Heart left ventricle (tissue), 16 donors: ENCODE measurements at regions not wholly inside any gene's neighbourhood (a gene's known extent, or its start where the extent isn't known, plus 50 kb on each side); places are given as distances from the start of the nearest gene placed in this dataset.

ENCODE experiments used
- ATAC-seq, 4 donors: fragments of 200-7000 bp; cut with Tn5 transposase; one replicate each; pipeline ENCODE4 v1.9.1; 2020 to 2022; ENCODE audit warnings: moderate library complexity in 4 of 4, mild to moderate bottlenecking in 3 of 4, moderate number of reproducible peaks in 1 of 4
- DNase-seq, 5 donors: peaks; one replicate each; pipeline ENCODE4 v3.0.0-alpha.2; 2020
- H3K27ac ChIP-seq, 12 donors: fragments of 200-600 bp; sonication (generic) in 4 of 12; one replicate each; pipeline versions ENCODE4 v1.5.0 to v1.8.0; 2016 to 2022; ENCODE audit warnings: mild to moderate bottlenecking in 2 of 12
- H3K27me3 ChIP-seq, 9 donors: fragments of 200-600 bp; sonication (generic) in 2 of 9; one replicate each; pipeline versions ENCODE4 v1.5.1 to v1.8.0; 2016 to 2022; ENCODE audit warnings: mild to moderate bottlenecking in 3 of 9
- H3K36me3 ChIP-seq, 9 donors: fragments of 200-600 bp; sonication (generic) in 2 of 9; one replicate each; pipeline versions ENCODE4 v1.5.0 to v1.8.0; 2018 to 2022; ENCODE audit warnings: mild to moderate bottlenecking in 2 of 9
- H3K4me1 ChIP-seq, 12 donors: fragments of 200-600 bp; sonication (generic) in 4 of 12; one replicate each; pipeline versions ENCODE4 v1.5.0 to v1.8.0; 2016 to 2022; ENCODE audit warnings: mild to moderate bottlenecking in 3 of 12
- H3K4me3 ChIP-seq, 12 donors: fragments of 200-600 bp; sonication (generic) in 4 of 12; one replicate each; pipeline versions ENCODE4 v1.5.0 to v1.8.0; 2017 to 2022; ENCODE audit warnings: mild to moderate bottlenecking in 9 of 12, moderate library complexity in 4 of 12
- H3K9me3 ChIP-seq, 12 donors: fragments of 200-600 bp; sonication (generic) in 4 of 12; one replicate each; pipeline versions ENCODE4 v1.5.0 to v1.8.0; 2016 to 2022; ENCODE audit warnings: mild to moderate bottlenecking in 1 of 12
- CTCF ChIP-seq, 12 donors: fragments of 200-600 bp; sonication (generic) in 4 of 12; IDR thresholded peaks; one replicate each; pipeline versions ENCODE4 v1.5.0 to v1.8.0; 2018 to 2022; ENCODE audit warnings: antibody characterized with exemption in 12 of 12, mild to moderate bottlenecking in 5 of 12
- POLR2A ChIP-seq, 2 donors: fragments of 450-650 bp; IDR thresholded peaks; one replicate each; pipeline ENCODE4 v1.6.1; 2017; ENCODE audit warnings: antibody characterized with exemption in 2 of 2, mild to moderate bottlenecking in 2 of 2, moderate library complexity in 2 of 2
- WGBS, 4 donors: extraction: QIAGEN DNeasy Blood & Tissue Kit in 2 of 4; methylation state at CpG; one replicate each; pipeline versions ENCODE4 v1.1.5 to v1.1.7; 2013 to 2018; 5-methylcytosine and 5-hydroxymethylcytosine counted together
- intact Hi-C, 10 donors: fragments of 100-400 bp; cut with DNase I; formaldehyde crosslinking; loops; one replicate each; pipeline versions ENCODE4 v1.11.1 to v1.14.2; 2022
- donor health status: ischemic (EF 13 %, LVEDD 7.1; RV severe dilation, severe dysfunction).
- donor health status: healthy with polysubstance abuse.
- donor health status: DM: no; HTN: yes; CAD: no.
- donor health status: DM: no; HTN: no; CAD: no.
- donor health status: ischemic (EF 25% LVEDD 6.9; RV normal size, moderate dysfunction).
- donor health status: ischemic (EF 25% LVEDD 5.7; RV mildly dilated, moderate dysfunction).
- donor health status: healthy.
- donor health status: DM: yes; HTN: yes; CAD: no.
- donor health status: ischemic (EF 35%, LVEDD 5.7; RV mildly dilated, moderate dysfunction).
- donor health status: nonischemic (EF 11% LVEDD 7.7; RV severe dilation, severe dysfunction).
- donor health status: DM: yes; HTN: yes; CAD: no.
- donor health status: PGD.
- donor health status: ischemic (EF 29% LVEDD 5.4; RV normal size, mild dysfunction).
- donor health status: nonischemic (EF 23%, LVEDD 6.1; RV moderate dilation, normal function).

GRCh38 chr5:171688696-171689495, 96.7 kb upstream of the SMIM23 start:
- peaks cover 0 to 12% (median 0%) of the 10 kb centered on the region in 12 donors for H3K4me1 ChIP-seq
- no peaks in the 10 kb centered on the region for H3K36me3 ChIP-seq
- intact Hi-C loops: no loop called here
- no peak for ATAC-seq
- WGBS, 4 donors: 74 to 88% (median 87%) methylated on average over 11 of the region's 11 CpGs
- no peaks in the 10 kb centered on the region for H3K27me3 ChIP-seq
- TF ChIP-seq POLR2A (IDR thresholded peaks at IDR 0.05) (no peak), CTCF (IDR thresholded peaks at IDR 0.05) (no peak)
- no peak overlapping the region for H3K4me3 ChIP-seq
- H3K9me3 ChIP-seq: no peaks in the 10 kb centered on the region
- no peak overlapping the region for H3K27ac ChIP-seq
- no peak for DNase-seq

DNA sequence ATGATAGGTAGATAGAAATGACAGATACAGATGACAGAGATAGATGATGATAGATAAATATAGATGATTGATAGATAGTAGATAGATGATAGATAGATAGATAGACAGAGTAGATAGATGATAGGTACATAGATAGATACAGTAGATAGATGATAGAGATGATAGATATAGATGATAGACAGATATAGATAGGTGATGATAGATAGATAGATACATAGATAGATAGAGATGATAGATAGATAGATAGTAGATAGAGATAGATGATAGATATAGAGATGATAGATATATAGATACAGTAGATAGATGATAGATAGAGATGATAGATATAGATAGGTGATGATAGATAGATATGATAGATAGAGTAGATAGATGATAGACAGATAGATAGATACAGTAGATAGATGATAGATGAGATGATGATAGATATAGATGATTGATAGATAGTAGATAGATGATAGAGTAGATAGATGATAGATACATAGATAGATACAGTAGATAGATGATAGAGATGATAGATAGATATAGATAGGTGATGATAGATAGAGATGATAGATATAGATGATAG, 95.7 kb upstream of the SMIM23 start:
- Histone ChIP-seq H3K27ac (no peak overlapping the region), H3K9me3 (no peaks in the 10 kb centered on the region), H3K4me1 (peaks cover 0 to 12% (median 0%) of the 10 kb centered on the region in 12 donors), H3K36me3 (no peaks in the 10 kb centered on the region), H3K27me3 (no peaks in the 10 kb centered on the region), H3K4me3 (no peak overlapping the region)
- TF ChIP-seq CTCF (IDR thresholded peaks at IDR 0.05): no peak
- no peak for TF ChIP-seq POLR2A (IDR thresholded peaks at IDR 0.05)
- intact Hi-C loops: no loop called here
- ATAC-seq (no peak), DNase-seq (no peak)

DNA sequence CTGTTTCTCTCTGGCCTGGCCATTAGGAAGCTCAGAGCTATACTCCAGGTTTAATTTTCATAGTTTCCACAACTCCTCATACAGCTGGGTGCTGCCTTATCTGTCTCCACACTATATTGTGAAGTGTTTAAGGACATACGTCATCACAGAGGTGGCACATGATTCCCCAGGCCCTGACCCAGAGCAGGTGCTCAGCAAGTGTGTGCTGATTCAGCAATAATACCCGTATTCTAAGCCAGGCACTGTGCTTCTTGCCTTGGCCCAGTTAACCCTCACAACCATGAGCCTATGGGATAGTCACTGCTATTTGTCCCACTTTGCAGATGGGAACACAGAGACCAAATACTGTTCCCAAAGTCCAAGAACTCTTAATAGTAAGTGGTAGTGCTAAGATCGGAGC, 93.5 kb upstream of the SMIM23 start:
- 56 to 71% (median 58%) methylated on average over 3 of the region's 3 CpGs for WGBS, 4 donors
- intact Hi-C loops: no loop called here
- DNase-seq: no peak

More for the DNA sequence above, 93.5 kb upstream of the SMIM23 start:
- H3K27ac ChIP-seq: no peak overlapping the region
- TF ChIP-seq POLR2A (IDR thresholded peaks at IDR 0.05) (no peak), CTCF (IDR thresholded peaks at IDR 0.05) (no peak)
- peak in 1 of 4 donors; percentile 47 for ATAC-seq
- no peaks in the 10 kb centered on the region for H3K27me3 ChIP-seq
- no peaks in the 10 kb centered on the region for H3K9me3 ChIP-seq
- H3K4me1 ChIP-seq: peaks cover 0 to 12% (median 0%) of the 10 kb centered on the region in 12 donors
- no peaks in the 10 kb centered on the region for H3K36me3 ChIP-seq
- no peak overlapping the region for H3K4me3 ChIP-seq
